Gastroesophageal sphincter (tissue), 4 donors: ENCODE measurements at regions not wholly inside any gene's neighbourhood (a gene's known extent, or its start where the extent isn't known, plus 50 kb on each side); places are given as distances from the start of the nearest gene placed in this dataset.

ENCODE experiments used
- ATAC-seq: fragments of 150-250 bp; one replicate; pipeline ENCODE4 v1.9.1; 2016; ENCODE audit warnings: mild to moderate bottlenecking, moderate library complexity
- H3K27ac ChIP-seq, 4 donors: fragments of 200-600 bp; sonication (generic) in 3 of 4; 1 replicate in 3 of 4; 2 replicates in 1 of 4; pipeline ENCODE4 v1.5.1; 2016 to 2019
- H3K27me3 ChIP-seq: fragments of 200-600 bp; sonication (generic); one replicate; pipeline ENCODE4 v1.5.1; 2019
- H3K36me3 ChIP-seq, 2 donors: fragments of 200-600 bp; sonication (generic); one replicate each; pipeline ENCODE4 v1.5.1; 2019; ENCODE audit warnings: control low read depth in 1 of 2
- H3K4me1 ChIP-seq, 3 donors: fragments of 200-600 bp; sonication (generic); 1 replicate in 2 of 3; 2 replicates in 1 of 3; pipeline ENCODE4 v1.5.1; 2016 to 2019; ENCODE audit warnings: control low read depth in 2 of 3
- H3K4me3 ChIP-seq, 2 donors: fragments of 200-600 bp; sonication (generic); one replicate each; pipeline ENCODE4 v1.5.1; 2019; ENCODE audit warnings: mild to moderate bottlenecking in 1 of 2, moderate library complexity in 1 of 2
- H3K9me3 ChIP-seq, 3 donors: fragments of 200-600 bp; sonication (generic); one replicate each; pipeline ENCODE4 v1.5.1; 2017 to 2019; ENCODE audit warnings: control low read depth in 2 of 3
- CTCF ChIP-seq, 4 experiments: fragments of 200-600 bp in 2 of 4; fragments of 450-650 bp in 2 of 4; sonication (generic) in 1 of 4; IDR thresholded peaks; one replicate each; pipeline ENCODE4 v1.5.1; 2017 to 2019; ENCODE audit warnings: antibody characterized with exemption in 4 of 4, mild to moderate bottlenecking in 2 of 4, moderate library complexity in 2 of 4
- EP300 ChIP-seq: sonication (generic); formaldehyde crosslinking; IDR thresholded peaks from one replicate; pipeline ENCODE4 v1.6.1; 2017; ENCODE audit warnings: antibody characterized with exemption, mild to moderate bottlenecking
- POLR2A ChIP-seq, 2 donors: fragments of 450-650 bp; IDR thresholded peaks; one replicate each; pipeline ENCODE4 v1.6.1; 2017; ENCODE audit warnings: antibody characterized with exemption in 2 of 2, mild to moderate bottlenecking in 2 of 2, moderate library complexity in 1 of 2
- POLR2AphosphoS5 ChIP-seq: sonication (generic); formaldehyde crosslinking; IDR thresholded peaks from one replicate; pipeline ENCODE4 v1.6.1; 2017; ENCODE audit warnings: antibody characterized with exemption
- WGBS, 2 donors: methylation state at CpG; one replicate each; pipeline ENCODE4 v1.1.5; 2018; ENCODE audit warnings: low coverage in 1 of 2; 5-methylcytosine and 5-hydroxymethylcytosine counted together

GRCh38 chr9:14427419-14427818 lies 113.5 kb upstream of the NFIB start:
- peaks cover 0 to 10% (median 0%) of the 10 kb centered on the region in 3 donors for H3K4me1 ChIP-seq
- no peaks in the 10 kb centered on the region for H3K27me3 ChIP-seq
- H3K27ac ChIP-seq: no peak overlapping the region
- no peaks in the 10 kb centered on the region for H3K36me3 ChIP-seq
- no peak for ATAC-seq
- no peaks in the 10 kb centered on the region for H3K9me3 ChIP-seq
- no peak overlapping the region for H3K4me3 ChIP-seq
- whole genome bisulfite sequencing, 2 donors: 86 to 97% methylated on average over 1 to 2 of the region's 2 CpGs
- TF ChIP-seq POLR2A (IDR thresholded peaks at IDR 0.05) (no peak), CTCF (IDR thresholded peaks at IDR 0.05) (no peak), POLR2AphosphoS5 (no peak), EP300 (no peak)

GRCh38 chr9:14424983-14425382 lies 111.0 kb upstream of the NFIB start:
- H3K4me3 ChIP-seq: no peak overlapping the region
- no peak for TF ChIP-seq POLR2AphosphoS5
- no peak for TF ChIP-seq CTCF (IDR thresholded peaks at IDR 0.05)
- no peak for TF ChIP-seq POLR2A (IDR thresholded peaks at IDR 0.05)
- TF ChIP-seq EP300: no peak
- no peak overlapping the region for H3K27ac ChIP-seq
- H3K36me3 ChIP-seq: no peaks in the 10 kb centered on the region
- no peak for ATAC-seq
- H3K4me1 ChIP-seq: peaks cover 0 to 10% (median 0%) of the 10 kb centered on the region in 3 donors
- no peaks in the 10 kb centered on the region for H3K27me3 ChIP-seq
- no peaks in the 10 kb centered on the region for H3K9me3 ChIP-seq
- 87 to 100% methylated on average over 1 to 4 of the region's 4 CpGs for WGBS, 2 donors

GRCh38 chr9:14424289-14424688 lies 110.3 kb upstream of the NFIB start:
- H3K9me3 ChIP-seq: no peaks in the 10 kb centered on the region
- H3K27ac ChIP-seq: no peak overlapping the region
- H3K27me3 ChIP-seq: no peaks in the 10 kb centered on the region
- H3K36me3 ChIP-seq: no peaks in the 10 kb centered on the region
- 90 to 95% methylated on average over 7 of the region's 7 CpGs for WGBS, 2 donors
- H3K4me1 ChIP-seq: peaks cover 0 to 10% (median 0%) of the 10 kb centered on the region in 3 donors
- ATAC-seq: no peak
- TF ChIP-seq CTCF (IDR thresholded peaks at IDR 0.05) (no peak), POLR2AphosphoS5 (no peak), EP300 (no peak), POLR2A (IDR thresholded peaks at IDR 0.05) (no peak)
- no peak overlapping the region for H3K4me3 ChIP-seq

- TF ChIP-seq POLR2A (IDR thresholded peaks at IDR 0.05) (no peak), CTCF (IDR thresholded peaks at IDR 0.05) (no peak), POLR2AphosphoS5 (no peak), EP300 (no peak)
- H3K4me3 ChIP-seq: no peak overlapping the region
- WGBS, 2 donors: 55 to 60% methylated on average over 6 of the region's 6 CpGs
- H3K36me3 ChIP-seq: no peaks in the 10 kb centered on the region
- ATAC-seq: no peak
- no peaks in the 10 kb centered on the region for H3K27me3 ChIP-seq
- no peak overlapping the region for H3K27ac ChIP-seq
- H3K4me1 ChIP-seq: peaks cover 0 to 8% (median 0%) of the 10 kb centered on the region in 3 donors
- no peaks in the 10 kb centered on the region for H3K9me3 ChIP-seq
Observed at GRCh38 chr9:14423815-14424261, 109.9 kb upstream of the NFIB start.

- 95 to 100% methylated on average over 1 of the region's 1 CpG for WGBS, 2 donors
- TF ChIP-seq CTCF (IDR thresholded peaks at IDR 0.05): no peak
- no peak for TF ChIP-seq POLR2AphosphoS5
- TF ChIP-seq POLR2A (IDR thresholded peaks at IDR 0.05): no peak
- no peak for TF ChIP-seq EP300
Observed at GRCh38 chr9:14421291-14421690, 107.3 kb upstream of the NFIB start.

More at GRCh38 chr9:14421291-14421690, 107.3 kb upstream of the NFIB start:
- Histone ChIP-seq H3K27me3 (no peaks in the 10 kb centered on the region), H3K4me1 (no peaks in the 10 kb centered on the region), H3K9me3 (no peaks in the 10 kb centered on the region), H3K27ac (no peak overlapping the region), H3K36me3 (no peaks in the 10 kb centered on the region), H3K4me3 (no peak overlapping the region)
- no peak for ATAC-seq
